ENCODE measurements at regions not wholly inside any gene's neighbourhood (a gene's known extent, or its start where the extent isn't known, plus 50 kb on each side); places are given as distances from the start of the nearest gene placed in this dataset.
A peak's percentile ranks its signal among the peaks of the same experiment; 100 is the strongest.

DNA sequence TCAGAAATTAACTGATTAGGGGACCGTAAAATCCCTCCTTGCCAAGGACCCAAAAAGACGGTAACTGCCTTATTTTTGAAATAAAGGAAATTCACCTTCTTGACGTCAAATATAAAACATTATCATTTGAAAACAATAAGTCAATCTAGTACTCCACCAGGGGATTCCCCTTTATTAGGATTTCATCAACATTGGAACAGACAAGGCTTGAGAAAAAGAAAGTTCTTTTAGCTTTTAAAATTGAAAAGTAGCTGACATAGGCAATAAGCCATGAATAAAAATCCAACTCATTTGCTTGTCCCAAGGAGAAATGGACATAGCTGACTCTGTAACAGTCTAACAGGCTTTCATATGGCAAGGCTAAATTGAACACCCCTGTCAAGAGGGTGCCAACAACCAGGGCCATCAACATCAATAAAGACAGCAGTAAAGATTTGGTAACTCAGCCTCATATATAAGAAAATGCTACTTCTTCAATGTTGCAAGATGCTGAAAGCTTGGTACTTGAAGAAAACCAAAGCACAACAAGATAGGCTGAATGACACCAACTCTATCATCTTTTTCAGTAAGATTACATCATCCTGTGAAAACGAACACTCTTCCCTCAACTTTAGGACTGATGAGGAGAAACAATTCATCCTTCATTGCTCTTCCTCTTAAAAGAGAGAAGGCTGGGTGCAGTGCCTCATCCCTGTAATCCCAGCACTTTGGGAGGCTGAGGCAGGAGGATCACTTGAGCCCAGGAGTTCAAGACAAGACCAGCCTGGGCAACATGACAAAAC is 121.0 kb upstream of the PRDM1 start:
- no peak for DNase-seq (ENCODE audit: low read depth)

DNA sequence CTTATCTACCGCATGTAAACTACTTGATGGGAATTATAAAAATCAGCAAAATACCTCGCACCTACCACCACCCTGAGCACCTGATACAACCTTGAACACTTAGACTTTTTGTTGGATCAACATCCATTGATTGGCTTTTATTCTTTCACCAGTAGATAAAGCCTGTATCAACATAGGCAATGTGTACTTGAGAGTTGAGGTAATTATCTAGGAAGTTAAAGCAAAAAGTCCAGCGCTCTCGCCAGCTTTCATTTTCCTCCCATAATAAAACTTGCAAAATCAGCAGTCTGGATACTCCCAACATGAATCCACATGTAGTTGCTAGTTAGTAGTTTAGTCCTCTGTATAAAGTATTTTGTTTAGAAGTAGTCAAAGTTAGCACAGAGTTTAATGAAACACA is 132.0 kb upstream of the PRDM1 start:
- DNase-seq (ENCODE audit: low read depth), result no peak

DNA sequence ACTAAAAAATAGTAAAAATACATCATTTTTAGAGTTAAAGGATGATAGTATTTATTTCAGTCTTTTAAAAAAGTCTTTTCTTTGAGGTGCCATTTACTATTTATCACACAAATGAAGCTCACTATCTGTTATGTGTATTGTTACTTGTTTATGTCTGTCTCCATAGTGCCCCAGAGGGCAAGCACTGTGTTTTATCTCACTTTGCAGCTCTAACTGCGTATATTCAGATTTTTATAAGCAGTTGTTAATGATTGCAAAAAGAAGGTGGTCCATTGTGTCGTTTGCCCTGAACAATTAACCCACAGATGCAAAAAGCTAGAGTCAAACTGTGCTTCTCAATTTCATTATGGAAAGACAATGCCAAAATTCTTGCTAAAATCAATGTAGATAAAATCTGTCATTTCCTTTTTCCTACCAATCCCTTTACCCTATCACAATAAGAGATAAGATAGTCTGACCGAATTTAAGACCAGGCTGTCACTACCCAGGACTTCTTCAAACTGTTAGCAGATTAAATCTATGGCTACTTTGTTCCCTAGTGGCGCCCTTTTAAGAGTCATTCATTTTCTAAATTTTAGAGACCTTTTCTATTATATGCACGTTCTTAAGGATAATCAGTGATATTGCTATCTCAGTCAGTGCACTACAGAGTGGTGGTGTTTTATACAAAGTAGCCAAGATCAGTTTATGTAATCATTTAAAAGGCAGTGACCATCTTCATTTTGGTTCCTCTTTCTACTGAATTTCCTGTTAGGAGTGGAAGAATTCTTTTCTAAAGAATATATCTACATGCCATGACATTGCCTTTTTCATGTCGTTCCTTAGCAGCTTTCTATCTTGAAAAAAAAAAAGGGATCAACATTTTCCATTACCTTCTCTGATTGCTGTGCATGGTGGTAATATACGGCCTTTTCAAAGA is 133.1 kb upstream of the PRDM1 start:
- no peak for DNase-seq (ENCODE audit: low read depth)

DNA sequence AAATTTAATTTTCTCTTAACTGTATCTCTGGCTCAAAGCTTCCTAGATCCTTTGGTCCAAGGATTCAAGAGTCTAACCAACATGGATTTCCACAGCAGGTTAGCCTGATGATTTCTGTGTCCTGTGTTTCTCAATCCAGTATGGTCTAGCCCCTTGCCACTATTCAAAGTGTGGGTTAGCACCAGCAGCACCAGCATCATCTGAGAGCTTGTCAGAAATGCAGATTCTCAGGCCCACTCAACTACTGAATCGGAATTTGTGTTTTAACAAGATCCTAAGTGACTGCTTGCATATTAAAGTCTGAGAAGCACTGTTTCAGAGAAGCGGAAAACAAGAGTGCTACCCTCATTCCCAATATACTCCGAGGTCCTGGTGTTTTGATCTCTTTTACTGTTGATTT is 133.8 kb upstream of the PRDM1 start:
- no peak for DNase-seq (ENCODE audit: low read depth)

DNA sequence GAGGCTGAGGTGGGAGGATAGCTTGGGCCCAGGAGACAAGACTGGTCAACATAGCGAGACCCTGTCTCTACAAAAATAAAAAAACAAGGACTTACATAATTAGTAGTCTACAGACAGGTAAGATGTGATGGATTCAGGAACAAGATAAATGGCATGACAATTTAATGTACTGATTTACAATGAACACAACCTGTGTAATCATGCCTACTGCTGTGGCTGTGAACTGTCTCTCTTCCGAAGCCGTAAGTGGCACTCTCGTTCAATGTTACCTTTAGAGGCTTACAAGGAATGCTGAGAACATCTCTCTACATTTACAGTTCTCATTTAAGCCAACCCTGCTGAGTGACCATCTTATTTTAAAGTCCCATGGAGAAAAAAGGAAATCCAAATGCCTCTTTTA is 134.8 kb upstream of the PRDM1 start:
- no peak for DNase-seq (ENCODE audit: low read depth)

DNA sequence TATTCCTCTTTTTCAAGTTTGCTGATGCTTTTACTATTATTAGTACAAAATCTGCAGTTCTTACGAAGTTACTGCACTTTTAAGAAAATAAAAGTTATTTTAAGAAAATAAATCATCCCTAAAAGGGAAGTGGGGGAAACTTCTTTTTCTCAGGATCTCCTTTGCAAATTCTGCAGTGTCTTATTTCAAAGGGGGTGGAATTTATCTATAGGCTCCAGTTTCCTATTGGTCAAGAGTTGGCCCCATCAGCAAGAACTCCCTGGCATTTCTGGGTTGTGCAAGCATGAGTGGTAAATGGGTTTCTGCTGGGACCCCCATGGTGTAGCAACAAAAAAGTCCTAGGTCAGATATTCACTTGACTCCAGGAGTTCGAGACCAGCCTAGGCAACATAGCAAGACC is 136.3 kb upstream of the PRDM1 start:
- DNase-seq (ENCODE audit: low read depth), result no peak

DNA sequence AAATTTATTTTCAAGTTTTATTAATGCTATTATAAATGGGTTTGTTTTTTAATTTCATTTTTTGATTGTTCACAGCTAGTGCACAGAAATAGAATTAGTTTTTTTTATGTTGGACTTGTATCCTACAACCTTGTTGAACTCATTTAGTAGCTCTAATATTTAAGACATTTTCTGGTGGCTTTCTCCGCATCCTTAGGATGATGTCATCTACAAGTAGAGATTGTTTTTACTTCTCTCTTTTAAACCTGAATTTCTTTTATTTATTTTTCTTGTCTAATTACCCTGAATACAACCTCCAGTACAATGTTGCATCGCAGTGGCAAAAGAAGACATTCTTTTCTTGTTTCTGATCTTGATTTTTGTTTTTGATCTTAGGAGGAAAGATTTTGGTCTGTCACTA is 142.6 kb upstream of the PRDM1 start:
- DNase-seq (ENCODE audit: low read depth), result no peak

DNA sequence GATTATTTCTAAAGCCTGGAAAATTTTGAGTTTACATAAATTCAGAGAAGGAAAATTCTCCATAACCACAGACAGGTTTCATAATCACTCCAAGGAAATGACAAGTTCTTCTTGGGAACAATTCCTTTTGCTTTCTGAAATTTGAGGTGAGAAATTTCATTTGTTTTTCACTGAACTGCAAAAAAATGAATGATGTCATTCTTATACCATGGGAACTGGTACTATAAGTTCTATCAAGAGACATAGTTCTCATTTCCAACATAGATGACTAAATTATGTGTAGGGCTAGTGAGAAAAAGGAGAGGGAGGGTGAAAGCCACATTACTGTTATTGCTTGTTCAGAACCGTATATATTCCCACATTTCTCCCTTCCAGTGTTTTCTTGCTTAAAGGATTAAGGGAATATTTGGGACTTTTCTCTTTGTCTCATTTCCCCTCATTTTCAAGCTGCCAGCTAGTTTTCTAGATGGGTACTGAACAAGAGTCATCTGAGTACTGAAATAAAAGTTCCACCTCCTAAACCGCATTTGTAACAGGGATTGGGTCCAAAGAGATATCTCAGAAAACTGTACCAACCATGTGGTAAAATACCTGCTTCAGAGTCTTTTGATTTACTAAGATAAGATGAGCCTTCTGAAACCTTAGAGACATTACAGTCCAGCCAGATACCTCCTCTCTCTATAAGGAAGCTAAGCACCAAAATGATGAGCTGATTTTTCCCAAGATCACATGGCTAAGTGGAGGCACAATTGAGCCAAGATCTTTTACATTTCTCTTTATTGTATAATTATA is 144.3 kb upstream of the PRDM1 start:
- DNase-seq (ENCODE audit: low read depth), result peak; percentile 2

DNA sequence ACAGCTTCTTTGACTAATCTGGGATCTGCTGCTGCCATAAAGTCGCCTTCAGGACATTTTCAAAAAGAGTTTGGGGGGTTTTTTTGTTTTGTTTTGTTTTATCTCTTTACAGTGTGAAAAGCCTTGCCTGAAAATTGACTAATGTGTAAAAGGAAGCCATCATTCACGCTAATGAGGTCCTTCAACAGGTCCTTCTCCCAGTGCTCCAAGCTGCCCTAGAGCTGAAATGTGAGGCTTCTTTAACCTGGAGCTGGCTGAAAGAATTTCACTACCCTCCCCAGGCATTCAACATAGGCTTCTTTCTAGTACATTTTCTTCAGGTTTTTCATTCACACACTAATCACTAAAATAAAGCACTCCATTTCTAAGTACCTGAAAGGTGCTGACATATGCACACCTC is 145.1 kb upstream of the PRDM1 start:
- no peak for DNase-seq (ENCODE audit: low read depth)

DNA sequence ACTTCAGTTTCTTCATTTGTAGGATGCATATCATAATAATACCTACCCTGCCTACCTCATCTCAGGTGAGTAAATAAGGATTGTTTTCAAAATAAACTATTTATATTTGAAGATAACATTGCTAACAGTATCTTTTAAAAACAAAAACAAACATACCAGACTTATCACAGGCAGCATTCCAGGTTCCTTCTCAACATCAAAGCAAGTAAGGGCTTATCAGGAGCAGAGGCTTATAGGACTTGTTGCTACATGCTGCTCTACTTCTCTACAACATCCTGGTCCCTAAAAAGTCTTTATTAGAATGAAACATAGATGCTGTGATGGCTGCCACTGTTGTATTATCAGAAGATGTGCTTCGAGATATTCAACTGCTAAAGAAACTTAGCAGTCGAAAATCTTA is 149.2 kb upstream of the PRDM1 start:
- DNase-seq (ENCODE audit: low read depth), result no peak

DNA sequence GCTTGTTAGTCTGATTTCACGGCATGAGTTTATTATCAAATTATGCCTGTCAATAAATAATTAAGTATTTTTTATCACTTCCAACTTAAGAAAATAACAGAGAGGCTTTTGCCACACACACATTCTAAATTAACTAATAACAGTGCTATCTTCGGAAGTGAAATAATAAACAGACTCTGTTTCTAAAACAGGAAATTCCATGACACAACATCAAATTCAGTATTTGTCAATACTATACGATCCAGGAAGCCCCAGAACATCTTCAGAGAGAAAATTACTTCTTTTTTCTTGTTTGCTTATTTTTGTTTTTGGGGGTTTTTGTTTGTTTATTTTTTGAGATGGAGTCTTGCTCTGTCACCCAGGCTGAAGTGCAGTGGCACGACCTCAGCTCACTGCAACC is 150.7 kb upstream of the PRDM1 start:
- no peak for DNase-seq (ENCODE audit: low read depth)

DNA sequence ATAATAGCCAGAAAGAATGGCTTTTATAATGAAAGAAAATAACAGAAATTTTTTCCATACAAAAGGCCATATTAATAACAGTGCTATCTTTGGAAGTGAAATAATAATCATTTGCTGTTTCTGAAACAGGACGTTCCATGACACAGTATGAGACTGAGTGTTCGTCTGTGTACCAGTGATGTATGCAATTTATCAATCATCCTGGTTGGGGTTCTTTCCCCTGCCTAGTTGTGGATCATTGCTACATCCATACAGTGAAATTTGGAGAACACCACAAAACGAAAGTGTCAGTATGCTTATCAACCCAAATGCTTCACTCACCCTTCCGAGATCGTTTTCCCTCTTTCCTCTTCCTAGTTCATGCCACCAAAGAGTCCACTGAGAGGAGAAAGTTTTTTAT is 151.4 kb upstream of the PRDM1 start:
- no peak for DNase-seq (ENCODE audit: low read depth)

DNA sequence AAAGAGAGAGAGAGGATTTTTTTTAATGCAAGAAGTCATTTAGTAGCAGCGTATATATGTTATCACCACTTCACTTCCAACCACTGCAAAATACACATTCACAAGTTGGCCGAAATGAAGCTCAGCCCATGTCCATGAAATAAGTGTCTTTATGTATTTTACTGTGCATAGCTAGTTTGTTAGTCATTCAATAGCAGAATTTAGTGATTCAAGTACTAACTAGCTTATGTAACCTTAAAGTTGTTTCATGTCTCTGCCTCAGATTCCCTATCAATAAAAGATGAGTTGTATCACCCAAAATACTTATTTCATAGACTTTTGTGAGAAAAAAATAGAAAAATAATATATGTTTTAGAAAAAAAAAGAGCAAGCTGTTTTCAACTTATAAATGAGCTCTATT is 153.7 kb upstream of the PRDM1 start:
- no peak for DNase-seq (ENCODE audit: low read depth)

DNA sequence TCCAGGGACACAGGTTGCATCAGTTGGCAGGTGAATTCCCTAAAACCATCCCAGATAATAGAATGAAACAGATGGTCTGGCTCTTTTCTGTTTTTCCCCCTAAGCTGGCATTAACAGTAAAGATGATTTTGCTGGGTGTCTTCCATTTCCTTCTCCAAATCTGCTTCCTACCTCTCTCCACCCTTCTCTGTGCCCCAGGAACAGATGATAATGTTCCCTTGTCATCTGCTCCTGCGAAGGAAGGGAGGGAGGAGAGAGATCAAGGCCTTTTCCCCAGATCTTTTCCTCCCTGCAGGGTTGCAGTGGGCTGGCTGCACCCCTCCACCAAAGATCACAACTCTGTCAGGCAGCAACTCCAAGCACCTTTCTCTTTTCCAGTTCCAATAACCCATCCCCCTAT is 156.5 kb upstream of the PRDM1 start:
- no peak for DNase-seq (ENCODE audit: low read depth)

DNA sequence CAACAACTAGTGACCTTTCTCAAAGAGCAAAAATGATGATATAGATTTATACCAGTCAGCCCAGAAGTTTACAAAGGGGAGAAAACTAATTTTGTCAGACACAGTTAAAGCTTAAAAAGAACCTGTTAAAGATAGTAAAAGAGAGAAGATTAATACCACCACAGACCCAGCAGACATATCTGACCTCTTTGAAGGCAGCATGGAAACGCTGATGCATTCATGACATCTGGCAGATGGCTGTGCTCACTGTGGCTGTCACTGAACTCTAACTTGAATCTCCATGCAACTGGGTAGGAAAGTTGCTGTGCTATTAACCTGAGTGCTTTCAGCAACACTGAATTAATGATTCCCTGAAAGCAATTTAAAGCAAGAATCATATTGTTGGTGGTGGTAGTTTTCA is 159.8 kb upstream of the PRDM1 start:
- DNase-seq (ENCODE audit: low read depth), result no peak

DNA sequence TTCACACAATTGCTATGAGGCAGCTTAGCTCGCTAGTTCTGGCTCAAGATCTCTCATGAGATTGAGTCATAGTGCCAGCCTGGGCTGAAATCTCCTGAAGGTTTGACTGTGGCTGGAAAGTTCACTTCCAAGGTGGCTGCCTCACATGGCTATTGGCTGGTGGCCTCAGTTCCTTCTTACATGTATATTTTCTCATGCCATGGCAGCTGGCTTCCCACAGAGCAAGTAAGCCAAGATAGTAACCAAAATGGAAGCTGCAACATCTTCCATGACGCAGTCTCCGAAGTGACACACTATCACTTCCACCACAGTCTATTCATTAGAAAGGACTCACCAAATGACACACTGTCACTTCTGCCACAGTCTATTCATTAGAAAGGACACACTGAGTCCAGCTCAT is 160.4 kb upstream of the PRDM1 start:
- DNase-seq (ENCODE audit: low read depth), result no peak

DNA sequence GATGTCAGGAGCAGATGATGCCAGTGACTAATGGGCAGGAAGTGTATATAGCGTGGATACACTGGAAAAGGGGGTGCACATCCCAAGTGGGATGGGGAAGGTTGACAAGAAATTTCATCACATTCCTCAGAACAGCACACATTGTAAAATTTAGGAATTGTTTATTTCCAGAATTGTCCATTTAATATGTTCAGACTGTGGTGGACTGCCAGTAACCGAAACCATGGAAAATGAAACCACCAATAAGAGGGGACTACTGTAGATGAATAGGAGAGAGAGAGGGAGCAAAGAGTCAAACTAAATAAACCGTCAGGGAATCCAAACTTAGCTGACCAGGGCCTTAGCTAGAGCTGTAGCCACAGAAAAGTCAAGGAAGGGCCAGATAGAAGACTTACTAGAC is 164.4 kb upstream of the PRDM1 start:
- DNase-seq (ENCODE audit: low read depth), result no peak

DNA sequence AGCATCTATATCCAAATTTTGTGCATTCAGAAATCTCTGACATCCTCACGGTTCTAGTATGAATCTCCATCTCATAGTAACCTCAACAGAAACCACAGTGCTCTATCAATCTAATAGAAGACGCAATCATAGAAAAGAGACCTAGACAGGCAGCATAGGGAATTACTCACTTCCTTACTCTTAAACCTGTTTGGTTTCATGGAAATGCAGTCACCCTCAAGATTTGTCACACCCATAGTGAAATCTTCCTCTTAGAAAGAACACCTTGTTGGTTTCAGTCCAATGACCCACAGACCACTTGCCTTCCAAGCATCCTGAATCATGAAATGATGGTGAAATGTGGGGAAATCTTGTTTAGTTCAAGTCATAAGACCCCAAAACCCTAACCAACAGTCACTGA is 166.1 kb upstream of the PRDM1 start:
- DNase-seq (ENCODE audit: low read depth), result no peak

DNA sequence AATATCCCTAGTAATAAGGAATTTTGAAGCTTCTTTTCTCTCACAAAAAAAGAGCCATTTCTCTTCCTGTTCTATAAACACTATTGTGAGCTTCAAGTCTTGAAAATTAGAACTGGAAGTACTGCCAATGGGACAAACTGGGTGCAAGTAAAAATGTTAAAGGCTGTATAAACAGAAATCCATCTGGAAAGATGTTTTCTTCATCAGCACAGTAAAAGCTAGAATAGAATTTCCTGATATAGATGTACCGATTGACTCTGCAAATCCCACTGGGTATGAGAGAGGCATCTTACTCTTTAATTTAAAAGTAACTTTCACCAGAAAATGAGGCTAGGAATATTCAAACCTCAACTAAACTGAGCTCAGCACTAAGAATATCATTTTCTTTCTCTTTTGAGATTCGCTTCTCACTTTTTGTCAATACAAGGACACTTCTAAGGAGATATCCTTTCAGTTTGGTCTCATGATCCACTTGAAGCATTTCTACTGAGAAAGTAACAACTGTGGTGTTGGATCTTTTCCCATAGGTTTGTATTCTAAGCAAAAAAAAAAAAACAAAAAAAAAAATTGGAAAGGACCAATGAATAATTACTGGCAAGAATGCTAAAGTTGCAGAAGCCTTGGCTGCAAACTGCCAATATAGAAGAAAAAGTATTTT is 169.0 kb upstream of the PRDM1 start:
- no peak for DNase-seq (ENCODE audit: low read depth)

DNA sequence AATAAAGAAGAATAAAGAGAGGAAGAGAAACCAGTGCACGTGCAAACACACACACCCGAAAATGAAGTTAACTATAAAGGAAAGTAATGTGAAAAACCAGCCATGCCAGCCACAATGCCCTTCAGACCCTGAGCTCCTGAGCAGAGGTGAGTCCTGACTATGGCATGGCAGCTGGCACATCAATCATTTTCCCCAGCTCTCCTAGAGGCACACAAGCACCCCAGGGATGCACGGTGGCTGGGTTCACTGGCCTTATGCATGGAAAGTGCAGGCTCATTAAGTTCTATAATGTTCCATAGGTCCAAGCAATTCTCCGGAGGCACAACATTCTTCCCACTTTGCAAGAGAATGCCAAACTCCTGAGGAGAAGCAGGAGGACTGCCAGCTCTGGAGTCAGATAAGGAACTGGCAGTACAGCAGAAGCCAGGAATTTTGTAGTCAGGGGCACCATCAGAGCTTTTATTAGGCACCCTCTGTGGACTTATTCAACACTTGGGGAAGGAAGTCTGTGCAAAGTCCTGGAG is 175.0 kb upstream of the PRDM1 start:
- no peak for DNase-seq (ENCODE audit: low read depth)

DNA sequence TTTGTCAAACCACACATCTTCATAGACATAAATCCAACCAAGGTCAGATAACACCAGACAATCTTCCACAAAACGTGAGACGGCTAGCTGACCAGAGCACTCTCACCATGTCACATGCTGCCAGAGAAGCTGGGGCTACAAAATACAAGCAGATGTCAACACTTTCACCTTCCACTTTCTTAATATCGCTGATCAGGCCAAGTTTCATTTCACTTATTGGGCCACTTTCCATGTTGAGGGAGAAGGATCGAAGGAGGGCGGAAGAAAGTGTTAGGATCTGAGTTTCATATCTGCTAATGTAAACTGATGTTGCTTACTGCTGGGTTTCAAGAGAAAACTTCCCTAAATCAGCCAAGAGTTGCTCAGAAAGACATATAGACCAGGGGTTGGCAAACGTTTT is 177.0 kb upstream of the PRDM1 start:
- DNase-seq (ENCODE audit: low read depth), result no peak

DNA sequence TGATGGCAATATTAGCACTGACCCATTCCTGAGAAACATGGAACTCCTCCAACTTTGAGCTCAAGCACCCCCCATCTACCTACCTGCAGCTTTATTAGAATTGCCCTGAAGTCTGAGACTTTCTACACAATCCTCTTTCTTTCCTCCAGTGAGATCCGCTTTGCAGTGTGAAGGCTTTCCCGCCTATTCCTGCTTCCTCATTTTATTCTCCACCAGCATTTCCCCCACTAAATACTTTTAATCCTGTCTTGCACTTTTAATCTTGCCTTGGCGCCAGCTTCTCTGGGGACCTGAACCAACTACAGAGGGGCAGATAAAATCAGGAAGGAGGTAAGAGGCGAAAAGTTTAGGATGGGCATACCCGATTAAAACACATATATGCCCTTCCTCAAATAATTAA is 178.1 kb upstream of the PRDM1 start:
- DNase-seq (ENCODE audit: low read depth), result no peak
